HFF-Myc (cell line): ENCODE measurements at regions not wholly inside any gene's neighbourhood (a gene's known extent, or its start where the extent isn't known, plus 50 kb on each side); places are given as distances from the start of the nearest gene placed in this dataset.

ENCODE experiments used
- DNase-seq: peaks from one replicate; pipeline ENCODE4 v3.0.0-alpha.2; 2011; ENCODE audit warnings: low read depth; ENCODE audit errors: extremely low read depth
- H3K4me3 ChIP-seq: replicated peaks from 2 replicates; pipeline ENCODE4 v1.5.1; 2011; ENCODE audit warnings: low read depth, mild to moderate bottlenecking, control low read depth, low read length
- TF ChIP-seq, protein P1 (sequence below): IDR thresholded peaks from 2 replicates; pipeline ENCODE4 v1.5.1; 2012; ENCODE audit warnings: mild to moderate bottlenecking, low read depth, low read length, control low read depth; ENCODE audit errors: missing control alignments

GRCh38 chr3:73212683-73213082 is 151.2 kb downstream of the EBLN2 start:
- no peak for DNase-seq
- TF ChIP-seq, protein P1, sequence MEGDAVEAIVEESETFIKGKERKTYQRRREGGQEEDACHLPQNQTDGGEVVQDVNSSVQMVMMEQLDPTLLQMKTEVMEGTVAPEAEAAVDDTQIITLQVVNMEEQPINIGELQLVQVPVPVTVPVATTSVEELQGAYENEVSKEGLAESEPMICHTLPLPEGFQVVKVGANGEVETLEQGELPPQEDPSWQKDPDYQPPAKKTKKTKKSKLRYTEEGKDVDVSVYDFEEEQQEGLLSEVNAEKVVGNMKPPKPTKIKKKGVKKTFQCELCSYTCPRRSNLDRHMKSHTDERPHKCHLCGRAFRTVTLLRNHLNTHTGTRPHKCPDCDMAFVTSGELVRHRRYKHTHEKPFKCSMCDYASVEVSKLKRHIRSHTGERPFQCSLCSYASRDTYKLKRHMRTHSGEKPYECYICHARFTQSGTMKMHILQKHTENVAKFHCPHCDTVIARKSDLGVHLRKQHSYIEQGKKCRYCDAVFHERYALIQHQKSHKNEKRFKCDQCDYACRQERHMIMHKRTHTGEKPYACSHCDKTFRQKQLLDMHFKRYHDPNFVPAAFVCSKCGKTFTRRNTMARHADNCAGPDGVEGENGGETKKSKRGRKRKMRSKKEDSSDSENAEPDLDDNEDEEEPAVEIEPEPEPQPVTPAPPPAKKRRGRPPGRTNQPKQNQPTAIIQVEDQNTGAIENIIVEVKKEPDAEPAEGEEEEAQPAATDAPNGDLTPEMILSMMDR: no peak
- no peak overlapping the region for H3K4me3 ChIP-seq

- no peak for DNase-seq
- TF ChIP-seq, protein P1: no peak
- no peak overlapping the region for H3K4me3 ChIP-seq
Measured at GRCh38 chr3:73213896-73214295, 152.4 kb downstream of the EBLN2 start.

DNA sequence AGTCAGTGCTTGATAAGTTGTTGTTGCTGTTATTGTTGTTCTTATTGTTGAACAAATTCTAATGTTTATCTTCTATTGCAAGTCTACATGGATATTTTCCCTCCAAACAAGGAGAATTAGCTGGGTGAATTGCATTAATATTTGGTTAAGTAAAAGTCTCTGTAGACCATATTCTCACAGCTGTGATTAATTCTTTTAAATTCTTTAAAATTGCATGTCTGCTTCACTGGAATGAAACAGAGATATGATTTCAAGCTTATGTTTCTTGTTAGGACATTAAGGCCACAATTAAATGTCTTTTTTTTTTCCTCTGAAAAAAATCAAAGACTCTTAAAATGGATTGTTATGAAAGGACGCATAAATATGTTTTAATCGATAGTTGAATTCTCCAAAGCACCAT is 153.4 kb downstream of the EBLN2 start:
- TF ChIP-seq, protein P1: no peak
- DNase-seq: no peak
- H3K4me3 ChIP-seq: no peak overlapping the region

DNA sequence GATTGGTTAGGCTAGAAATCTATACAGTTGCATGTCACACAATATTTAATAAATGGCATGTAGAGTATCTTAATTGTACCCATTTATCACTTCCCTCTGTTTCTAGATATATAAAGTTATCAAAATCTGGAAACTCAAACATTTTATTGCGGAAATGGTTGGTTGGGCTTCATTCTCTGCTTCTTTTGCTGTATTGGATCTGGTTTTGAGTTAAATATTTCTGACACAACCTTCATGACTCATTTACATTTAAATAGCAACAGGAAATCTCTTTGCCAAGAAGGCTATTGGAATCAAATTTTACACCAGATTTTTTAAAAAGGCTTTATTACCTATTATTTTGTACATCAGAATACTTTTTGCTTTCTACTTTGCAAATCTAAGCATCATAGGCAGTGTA is 153.8 kb downstream of the EBLN2 start:
- TF ChIP-seq, protein P1: no peak
- no peak overlapping the region for H3K4me3 ChIP-seq
- DNase-seq: no peak

- H3K4me3 ChIP-seq: no peak overlapping the region
Measured at GRCh38 chr3:73215901-73216300, 154.4 kb downstream of the EBLN2 start.

GRCh38 chr3:73216310-73216709 is 154.9 kb downstream of the EBLN2 start:
- no peak for DNase-seq
- TF ChIP-seq, protein P1: no peak
- H3K4me3 ChIP-seq: no peak overlapping the region

More at GRCh38 chr3:73215901-73216300, 154.4 kb downstream of the EBLN2 start:
- DNase-seq: no peak
- TF ChIP-seq, protein P1: no peak

GRCh38 chr3:73222126-73222525 is 160.7 kb downstream of the EBLN2 start:
- TF ChIP-seq, protein P1: no peak
- no peak for DNase-seq
- no peak overlapping the region for H3K4me3 ChIP-seq
